Esophagus muscularis mucosa (tissue), 4 donors: ENCODE measurements at regions not wholly inside any gene's neighbourhood (a gene's known extent, or its start where the extent isn't known, plus 50 kb on each side); places are given as distances from the start of the nearest gene placed in this dataset.
A peak's percentile ranks its signal among the peaks of the same experiment; 100 is the strongest.

Experiments
- DNase-seq: peaks from one replicate; pipeline ENCODE4 v3.0.0-alpha.2; 2017; ENCODE audit errors: extremely low spot score
- H3K27ac ChIP-seq, 4 donors: fragments of 200-600 bp; sonication (generic); replicated peaks in 1 of 4; 1 replicate in 3 of 4; 2 replicates in 1 of 4; pipeline ENCODE4 v1.5.1; 2016 to 2019; ENCODE audit warnings: mild to moderate bottlenecking in 1 of 4
- H3K27me3 ChIP-seq, 4 donors: fragments of 200-600 bp; sonication (generic); one replicate each; pipeline versions ENCODE4 v1.5.1 to v1.6.0; 2016 to 2019
- H3K36me3 ChIP-seq, 4 donors: fragments of 200-600 bp; sonication (generic); one replicate each; pipeline ENCODE4 v1.5.1; 2016 to 2019
- H3K4me1 ChIP-seq, 4 donors: fragments of 200-600 bp; sonication (generic); one replicate each; pipeline ENCODE4 v1.5.1; 2016 to 2019
- H3K4me3 ChIP-seq, 4 donors: fragments of 200-600 bp; sonication (generic); 1 replicate in 2 of 4; 2 replicates in 2 of 4; pipeline ENCODE4 v1.5.1; 2016 to 2019; ENCODE audit warnings: mild to moderate bottlenecking in 4 of 4, moderate library complexity in 1 of 4
- H3K9me3 ChIP-seq, 4 donors: fragments of 200-600 bp; sonication (generic); 1 replicate in 3 of 4; 2 replicates in 1 of 4; pipeline ENCODE4 v1.5.1; 2016 to 2019
- CTCF ChIP-seq, 3 experiments: fragments of 200-600 bp in 2 of 3; fragments of 450-650 bp in 1 of 3; sonication (generic) in 2 of 3; IDR thresholded peaks; one replicate each; pipeline ENCODE4 v1.5.1; 2017 to 2019; ENCODE audit warnings: antibody characterized with exemption in 3 of 3, mild to moderate bottlenecking in 2 of 3, moderate library complexity in 1 of 3
- EP300 ChIP-seq: sonication (generic); formaldehyde crosslinking; IDR thresholded peaks from one replicate; pipeline ENCODE4 v1.6.1; 2017; ENCODE audit warnings: antibody characterized with exemption
- POLR2A ChIP-seq: fragments of 450-650 bp; IDR thresholded peaks from one replicate; pipeline ENCODE4 v1.6.1; 2017; ENCODE audit warnings: antibody characterized with exemption, moderate library complexity, mild to moderate bottlenecking, low read depth
- POLR2AphosphoS5 ChIP-seq, 2 donors: sonication (generic); formaldehyde crosslinking; IDR thresholded peaks; one replicate each; pipeline ENCODE4 v1.6.1; 2017; ENCODE audit warnings: antibody characterized with exemption in 2 of 2
- WGBS: methylation state at CpG from one replicate; pipeline ENCODE4 v1.1.5; 2018; 5-methylcytosine and 5-hydroxymethylcytosine counted together
- intact Hi-C: fragments of 100-400 bp; cut with DNase I; formaldehyde crosslinking; loops from one replicate; pipeline ENCODE4 v1.15.1; 2023

GRCh38 chr21:38909929-38910328, 104.2 kb downstream of the ETS2 start:
- Histone ChIP-seq H3K36me3 (no peaks in the 10 kb centered on the region), H3K4me3 (no peak overlapping the region), H3K27ac (peak overlapping the region; percentile 53 to 83 (median 70)), H3K4me1 (peaks cover 52 to 64% (median 60%) of the 10 kb centered on the region in 4 donors), H3K9me3 (no peaks in the 10 kb centered on the region), H3K27me3 (no peaks in the 10 kb centered on the region)
- 84% methylated on average over 6 of the region's 7 CpGs for WGBS
- TF ChIP-seq POLR2AphosphoS5 (IDR thresholded peaks at IDR 0.05) (peak; percentile 8 to 27), EP300 (no peak)
- intact Hi-C loops: loop anchor here (10.0 kb wide), 1 partner anchor 75 kb away; no protein-coding TSS in a partner anchor
- no peak for DNase-seq

- Histone ChIP-seq H3K27ac (peak overlapping the region; percentile 53 to 83 (median 70)), H3K9me3 (no peaks in the 10 kb centered on the region), H3K4me3 (no peak overlapping the region), H3K4me1 (peaks cover 48 to 60% (median 55%) of the 10 kb centered on the region in 4 donors), H3K27me3 (no peaks in the 10 kb centered on the region), H3K36me3 (no peaks in the 10 kb centered on the region)
- WGBS: 95% methylated on average over 8 of the region's 8 CpGs
- intact Hi-C loops: loop anchor here (10.0 kb wide), 1 partner anchor 74 kb away; no protein-coding TSS in a partner anchor
- TF ChIP-seq EP300 (no peak), POLR2A (no peak), POLR2AphosphoS5 (IDR thresholded peaks at IDR 0.05) (no peak), CTCF (IDR thresholded peaks at IDR 0.05) (no peak)
- DNase-seq: no peak
These were observed 103.4 kb downstream of the ETS2 start for GRCh38 chr21:38909109-38909508.

GRCh38 chr21:38908537-38908936, 102.8 kb downstream of the ETS2 start:
- H3K36me3 ChIP-seq: no peaks in the 10 kb centered on the region
- H3K27ac ChIP-seq: peak overlapping the region; percentile 53 to 83 (median 78)
- no peaks in the 10 kb centered on the region for H3K27me3 ChIP-seq
- H3K4me3 ChIP-seq: no peak overlapping the region
- DNase-seq: no peak
- peaks cover 44 to 62% (median 55%) of the 10 kb centered on the region in 4 donors for H3K4me1 ChIP-seq
- whole genome bisulfite sequencing: 97% methylated on average over 4 of the region's 4 CpGs
- H3K9me3 ChIP-seq: no peaks in the 10 kb centered on the region
- intact Hi-C loops: loop anchor here (10.0 kb wide), 1 partner anchor 74 kb away; no protein-coding TSS in a partner anchor
- TF ChIP-seq EP300: no peak
- TF ChIP-seq POLR2A: no peak
- no peak for TF ChIP-seq CTCF (IDR thresholded peaks at IDR 0.05)
- no peak for TF ChIP-seq POLR2AphosphoS5 (IDR thresholded peaks at IDR 0.05)

GRCh38 chr21:38905752-38906151, 100.0 kb downstream of the ETS2 start:
- H3K27ac ChIP-seq: peak overlapping the region in 2 of 4 donors; percentile 80 to 83
- no peak for DNase-seq
- H3K27me3 ChIP-seq: no peaks in the 10 kb centered on the region
- no peaks in the 10 kb centered on the region for H3K36me3 ChIP-seq
- H3K4me3 ChIP-seq: no peak overlapping the region
- intact Hi-C loops: loop anchor here (10.0 kb wide), 1 partner anchor 71 kb away; no protein-coding TSS in a partner anchor
- no peak for TF ChIP-seq EP300
- WGBS: 97% methylated on average over 8 of the region's 8 CpGs
- H3K4me1 ChIP-seq: peaks cover 35 to 45% (median 40%) of the 10 kb centered on the region in 4 donors
- no peaks in the 10 kb centered on the region for H3K9me3 ChIP-seq

GRCh38 chr21:38905328-38905727, 99.6 kb downstream of the ETS2 start:
- H3K27me3 ChIP-seq: no peaks in the 10 kb centered on the region
- H3K9me3 ChIP-seq: no peaks in the 10 kb centered on the region
- peak overlapping the region in 2 of 4 donors; percentile 80 to 83 for H3K27ac ChIP-seq
- TF ChIP-seq CTCF (IDR thresholded peaks at IDR 0.05) (no peak), EP300 (no peak), POLR2A (no peak), POLR2AphosphoS5 (IDR thresholded peaks at IDR 0.05) (no peak)
- H3K36me3 ChIP-seq: no peaks in the 10 kb centered on the region
- H3K4me3 ChIP-seq: no peak overlapping the region
- intact Hi-C loops: loop anchor here (10.0 kb wide), 1 partner anchor 71 kb away; no protein-coding TSS in a partner anchor
- WGBS: 89% methylated on average over 4 of the region's 4 CpGs
- peaks cover 30 to 42% (median 36%) of the 10 kb centered on the region in 4 donors for H3K4me1 ChIP-seq
- DNase-seq: no peak
